ENCODE measurements at regions not wholly inside any gene's neighbourhood (a gene's known extent, or its start where the extent isn't known, plus 50 kb on each side); places are given as distances from the start of the nearest gene placed in this dataset.

DNA sequence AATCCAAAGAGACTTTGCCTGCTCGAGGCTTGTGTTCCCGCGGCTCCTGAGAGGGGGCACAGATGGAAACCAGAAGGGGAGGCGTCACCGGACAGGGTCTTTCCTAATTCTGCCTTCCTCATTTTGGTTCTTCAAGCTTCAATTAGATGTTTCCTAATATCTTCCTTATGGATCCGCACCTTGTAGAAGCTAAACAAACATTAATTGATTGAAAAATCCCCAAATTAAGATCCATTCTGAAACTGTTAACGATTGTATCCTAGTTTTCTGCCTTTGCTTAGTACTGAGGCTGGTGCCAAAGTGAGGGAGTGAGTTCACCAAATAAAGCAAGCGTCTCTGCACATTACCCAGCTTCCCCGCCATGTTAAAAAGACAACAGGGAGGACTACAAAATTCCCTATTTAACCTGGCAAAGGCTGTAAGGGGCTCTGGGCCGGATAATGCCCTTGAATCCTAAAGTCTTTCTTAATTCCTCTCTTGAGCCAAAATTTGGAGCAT lies 123.2 kb downstream of the GPX5 start:
- TF ChIP-seq, protein P1, sequence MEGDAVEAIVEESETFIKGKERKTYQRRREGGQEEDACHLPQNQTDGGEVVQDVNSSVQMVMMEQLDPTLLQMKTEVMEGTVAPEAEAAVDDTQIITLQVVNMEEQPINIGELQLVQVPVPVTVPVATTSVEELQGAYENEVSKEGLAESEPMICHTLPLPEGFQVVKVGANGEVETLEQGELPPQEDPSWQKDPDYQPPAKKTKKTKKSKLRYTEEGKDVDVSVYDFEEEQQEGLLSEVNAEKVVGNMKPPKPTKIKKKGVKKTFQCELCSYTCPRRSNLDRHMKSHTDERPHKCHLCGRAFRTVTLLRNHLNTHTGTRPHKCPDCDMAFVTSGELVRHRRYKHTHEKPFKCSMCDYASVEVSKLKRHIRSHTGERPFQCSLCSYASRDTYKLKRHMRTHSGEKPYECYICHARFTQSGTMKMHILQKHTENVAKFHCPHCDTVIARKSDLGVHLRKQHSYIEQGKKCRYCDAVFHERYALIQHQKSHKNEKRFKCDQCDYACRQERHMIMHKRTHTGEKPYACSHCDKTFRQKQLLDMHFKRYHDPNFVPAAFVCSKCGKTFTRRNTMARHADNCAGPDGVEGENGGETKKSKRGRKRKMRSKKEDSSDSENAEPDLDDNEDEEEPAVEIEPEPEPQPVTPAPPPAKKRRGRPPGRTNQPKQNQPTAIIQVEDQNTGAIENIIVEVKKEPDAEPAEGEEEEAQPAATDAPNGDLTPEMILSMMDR (IDR thresholded peaks at IDR 0.05) = no peak
- TF ChIP-seq HDAC2 (IDR thresholded peaks at IDR 0.05) (no peak), RCOR1 (IDR thresholded peaks at IDR 0.05; ENCODE audit: low read depth, low read length) (no peak), RFX5 (IDR thresholded peaks at IDR 0.05) (no peak), NR3C1 (IDR thresholded peaks at IDR 0.05) (no peak), EP300 (IDR thresholded peaks at IDR 0.05) (no peak), BHLHE40 (IDR thresholded peaks at IDR 0.05; ENCODE audit: low read depth, low read length) (no peak), POLR2AphosphoS2 (conservative IDR thresholded peaks at IDR 0.05; ENCODE audit: low read length) (no peak), RAD21 (conservative IDR thresholded peaks at IDR 0.05 in 1 of 2, IDR thresholded peaks at IDR 0.05 in 1 of 2) (no peak), NPAS2 (CRISPR knock-in tag; IDR thresholded peaks at IDR 0.05; ENCODE audit: borderline replicate concordance) (no peak), KDM1A (IDR thresholded peaks at IDR 0.05; ENCODE audit: low read depth) (no peak), PHF8 (IDR thresholded peaks at IDR 0.05; ENCODE audit: borderline replicate concordance, low read depth) (no peak)
- TF ChIP-seq, protein P2, sequence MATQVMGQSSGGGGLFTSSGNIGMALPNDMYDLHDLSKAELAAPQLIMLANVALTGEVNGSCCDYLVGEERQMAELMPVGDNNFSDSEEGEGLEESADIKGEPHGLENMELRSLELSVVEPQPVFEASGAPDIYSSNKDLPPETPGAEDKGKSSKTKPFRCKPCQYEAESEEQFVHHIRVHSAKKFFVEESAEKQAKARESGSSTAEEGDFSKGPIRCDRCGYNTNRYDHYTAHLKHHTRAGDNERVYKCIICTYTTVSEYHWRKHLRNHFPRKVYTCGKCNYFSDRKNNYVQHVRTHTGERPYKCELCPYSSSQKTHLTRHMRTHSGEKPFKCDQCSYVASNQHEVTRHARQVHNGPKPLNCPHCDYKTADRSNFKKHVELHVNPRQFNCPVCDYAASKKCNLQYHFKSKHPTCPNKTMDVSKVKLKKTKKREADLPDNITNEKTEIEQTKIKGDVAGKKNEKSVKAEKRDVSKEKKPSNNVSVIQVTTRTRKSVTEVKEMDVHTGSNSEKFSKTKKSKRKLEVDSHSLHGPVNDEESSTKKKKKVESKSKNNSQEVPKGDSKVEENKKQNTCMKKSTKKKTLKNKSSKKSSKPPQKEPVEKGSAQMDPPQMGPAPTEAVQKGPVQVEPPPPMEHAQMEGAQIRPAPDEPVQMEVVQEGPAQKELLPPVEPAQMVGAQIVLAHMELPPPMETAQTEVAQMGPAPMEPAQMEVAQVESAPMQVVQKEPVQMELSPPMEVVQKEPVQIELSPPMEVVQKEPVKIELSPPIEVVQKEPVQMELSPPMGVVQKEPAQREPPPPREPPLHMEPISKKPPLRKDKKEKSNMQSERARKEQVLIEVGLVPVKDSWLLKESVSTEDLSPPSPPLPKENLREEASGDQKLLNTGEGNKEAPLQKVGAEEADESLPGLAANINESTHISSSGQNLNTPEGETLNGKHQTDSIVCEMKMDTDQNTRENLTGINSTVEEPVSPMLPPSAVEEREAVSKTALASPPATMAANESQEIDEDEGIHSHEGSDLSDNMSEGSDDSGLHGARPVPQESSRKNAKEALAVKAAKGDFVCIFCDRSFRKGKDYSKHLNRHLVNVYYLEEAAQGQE (IDR thresholded peaks at IDR 0.05) = no peak
- TF ChIP-seq, protein P3, sequence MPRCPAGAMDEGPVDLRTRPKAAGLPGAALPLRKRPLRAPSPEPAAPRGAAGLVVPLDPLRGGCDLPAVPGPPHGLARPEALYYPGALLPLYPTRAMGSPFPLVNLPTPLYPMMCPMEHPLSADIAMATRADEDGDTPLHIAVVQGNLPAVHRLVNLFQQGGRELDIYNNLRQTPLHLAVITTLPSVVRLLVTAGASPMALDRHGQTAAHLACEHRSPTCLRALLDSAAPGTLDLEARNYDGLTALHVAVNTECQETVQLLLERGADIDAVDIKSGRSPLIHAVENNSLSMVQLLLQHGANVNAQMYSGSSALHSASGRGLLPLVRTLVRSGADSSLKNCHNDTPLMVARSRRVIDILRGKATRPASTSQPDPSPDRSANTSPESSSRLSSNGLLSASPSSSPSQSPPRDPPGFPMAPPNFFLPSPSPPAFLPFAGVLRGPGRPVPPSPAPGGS (IDR thresholded peaks at IDR 0.05) = no peak

Data from A549 (cell line).